NCI-H510A (cell line): ENCODE measurements at regions not wholly inside any gene's neighbourhood (a gene's known extent, or its start where the extent isn't known, plus 50 kb on each side); places are given as distances from the start of the nearest gene placed in this dataset.
"Not testable (repeated sequence)": the region's sequence is repeated elsewhere in the genome, so short reads cannot be mapped to it uniquely, and the experiment has no call there.

Experiments
- DNase-seq: peaks from one replicate; lab custom pipeline; 2025; lab: John Stamatoyannopoulos, UW

GRCh38 chr18:22816266-22817176 lies 116.6 kb upstream of the RBBP8 start:
- no peak for DNase-seq

- no peak for DNase-seq
These were observed 115.3 kb upstream of the RBBP8 start for GRCh38 chr18:22817844-22818243.

GRCh38 chr18:22822024-22822423 lies 111.1 kb upstream of the RBBP8 start:
- no peak for DNase-seq

- no peak for DNase-seq
These were observed 110.2 kb upstream of the RBBP8 start for GRCh38 chr18:22822841-22823508.

GRCh38 chr18:22826726-22827125 lies 106.4 kb upstream of the RBBP8 start:
- DNase-seq = no peak

GRCh38 chr18:22827216-22827615 lies 105.9 kb upstream of the RBBP8 start:
- no peak for DNase-seq

GRCh38 chr18:22827741-22828140 lies 105.4 kb upstream of the RBBP8 start:
- DNase-seq = no peak

GRCh38 chr18:22828171-22828570 lies 105.0 kb upstream of the RBBP8 start:
- DNase-seq = no peak

GRCh38 chr18:22828583-22828982 lies 104.5 kb upstream of the RBBP8 start:
- DNase-seq = not testable (repeated sequence)

GRCh38 chr18:22829781-22830180 lies 103.3 kb upstream of the RBBP8 start:
- no peak for DNase-seq

GRCh38 chr18:22830511-22830910 lies 102.6 kb upstream of the RBBP8 start:
- no peak for DNase-seq

GRCh38 chr18:22831441-22831904 lies 101.7 kb upstream of the RBBP8 start:
- DNase-seq = no peak

- no peak for DNase-seq
These were observed 96.2 kb upstream of the RBBP8 start for GRCh38 chr18:22836932-22837331.

GRCh38 chr18:22838221-22838620 lies 94.9 kb upstream of the RBBP8 start:
- DNase-seq = no peak

- no peak for DNase-seq
These were observed 94.4 kb upstream of the RBBP8 start for GRCh38 chr18:22838639-22839277.

GRCh38 chr18:22839340-22839821 lies 93.7 kb upstream of the RBBP8 start:
- DNase-seq = no peak

GRCh38 chr18:22840606-22841144 lies 92.5 kb upstream of the RBBP8 start:
- DNase-seq = no peak

- no peak for DNase-seq
These were observed 91.3 kb upstream of the RBBP8 start for GRCh38 chr18:22841840-22842239.

GRCh38 chr18:22844190-22844589 lies 88.9 kb upstream of the RBBP8 start:
- DNase-seq = no peak

GRCh38 chr18:22844628-22845027 lies 88.5 kb upstream of the RBBP8 start:
- no peak for DNase-seq

GRCh38 chr18:22846088-22846683 lies 86.9 kb upstream of the RBBP8 start:
- no peak for DNase-seq

GRCh38 chr18:22846697-22847096 lies 86.4 kb upstream of the RBBP8 start:
- no peak for DNase-seq
